GM12872 (cell line): ENCODE measurements at regions not wholly inside any gene's neighbourhood (a gene's known extent, or its start where the extent isn't known, plus 50 kb on each side); places are given as distances from the start of the nearest gene placed in this dataset.

Experiments used
- CTCF ChIP-seq: IDR thresholded peaks from 3 replicates; pipeline ENCODE4 v1.5.1; 2011; ENCODE audit warnings: low read depth, mild to moderate bottlenecking, low read length, moderate library complexity; ENCODE audit not compliant: insufficient read depth

- TF ChIP-seq CTCF, result no peak
Measured at GRCh38 chr12:114961491-114961890, 277.5 kb upstream of the TBX3 start.

GRCh38 chr12:114958538-114958937 is 274.6 kb upstream of the TBX3 start:
- TF ChIP-seq CTCF, result no peak

- TF ChIP-seq CTCF, result no peak
Measured at GRCh38 chr12:114957225-114957624, 273.2 kb upstream of the TBX3 start.

- TF ChIP-seq CTCF, result no peak
Measured at GRCh38 chr12:114955414-114956014, 271.5 kb upstream of the TBX3 start.

- TF ChIP-seq CTCF, result no peak
Measured at GRCh38 chr12:114954511-114955055, 270.6 kb upstream of the TBX3 start.

- TF ChIP-seq CTCF, result no peak
Measured at GRCh38 chr12:114952573-114953271, 268.7 kb upstream of the TBX3 start.

GRCh38 chr12:114949058-114949820 is 265.3 kb upstream of the TBX3 start:
- no peak for TF ChIP-seq CTCF
